ENCODE measurements at regions not wholly inside any gene's neighbourhood (a gene's known extent, or its start where the extent isn't known, plus 50 kb on each side); places are given as distances from the start of the nearest gene placed in this dataset.
"Not testable (repeated sequence)": the region's sequence is repeated elsewhere in the genome, so short reads cannot be mapped to it uniquely, and the experiment has no call there.

DNA sequence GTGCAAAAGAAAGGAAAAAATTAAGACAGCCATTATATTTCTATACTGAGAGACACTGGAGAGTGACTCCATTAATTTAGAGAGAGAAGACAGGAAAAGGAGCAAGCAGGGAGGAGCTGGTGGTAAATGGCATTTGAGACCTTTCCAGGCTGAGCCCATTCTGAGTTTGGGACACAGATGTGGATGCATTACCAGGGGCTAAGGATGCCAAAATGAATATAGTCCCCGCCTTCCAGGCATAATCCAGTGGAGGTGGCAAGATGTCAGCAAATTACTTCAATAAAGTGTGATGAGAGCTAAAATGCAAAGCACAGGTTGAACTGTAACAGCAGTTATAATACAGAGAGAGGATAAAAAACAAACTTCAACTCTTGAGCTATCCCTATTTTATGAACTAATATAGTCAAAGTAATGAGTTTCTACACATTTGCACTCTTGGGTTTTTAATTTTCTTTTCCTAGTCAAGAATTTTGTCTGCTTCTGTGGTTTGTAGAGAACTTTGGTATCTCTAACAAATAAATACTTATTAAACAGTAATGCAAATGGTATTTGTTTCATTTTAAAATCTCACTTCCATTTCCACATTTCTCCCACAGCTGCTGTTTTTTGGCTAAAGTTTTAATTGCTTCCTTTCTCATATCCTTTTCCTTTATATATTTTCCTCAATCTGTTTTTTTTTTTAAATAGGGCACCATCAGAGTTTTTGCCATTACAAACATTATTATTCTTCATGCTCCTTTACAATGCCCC is 228.2 kb upstream of the KCNK2 start:
- no peak overlapping the region for H3K4me3 ChIP-seq (ENCODE audit: low read length)
- DNase-seq (ENCODE audit: low read depth, low spot score), result no peak

DNA sequence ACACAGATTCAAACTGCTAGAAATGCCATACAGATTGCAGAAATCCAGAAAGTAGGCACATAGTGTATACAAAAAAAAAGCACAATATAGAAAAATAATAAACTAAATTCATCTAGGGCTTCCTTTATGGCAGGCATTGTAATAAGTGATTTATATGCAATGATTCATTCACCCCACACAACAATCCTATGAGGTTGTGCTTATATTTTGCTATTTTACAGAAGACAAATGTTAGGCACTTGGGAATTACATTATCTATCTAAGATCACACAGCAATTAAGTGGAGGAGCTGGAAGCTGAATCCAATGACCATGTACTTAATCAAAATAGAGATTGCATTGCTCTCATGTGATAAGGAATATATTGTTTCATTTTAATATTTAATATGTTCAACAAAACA is 225.7 kb upstream of the KCNK2 start:
- no peak for DNase-seq (ENCODE audit: low read depth, low spot score)
- H3K4me3 ChIP-seq (ENCODE audit: low read length), result no peak overlapping the region

DNA sequence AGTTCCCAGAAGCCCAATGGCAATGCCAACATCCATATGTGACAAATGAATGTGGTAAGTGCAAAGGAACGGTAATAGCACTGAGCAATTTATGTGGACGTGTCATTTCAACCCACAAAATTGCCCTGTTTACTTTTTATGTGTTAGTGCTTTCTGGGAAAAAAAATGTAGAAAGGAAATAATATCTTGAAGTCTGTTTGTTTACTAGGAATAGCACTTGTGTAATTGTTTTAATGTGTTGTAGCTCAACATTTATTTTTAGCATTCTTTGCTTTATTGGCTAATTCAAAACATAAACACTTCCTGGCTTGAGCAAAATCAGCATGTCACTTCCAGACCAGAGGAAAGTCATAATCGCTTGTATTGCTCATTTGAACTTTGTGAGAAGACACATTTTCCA is 224.8 kb upstream of the KCNK2 start:
- no peak for DNase-seq (ENCODE audit: low read depth, low spot score)
- no peak overlapping the region for H3K4me3 ChIP-seq (ENCODE audit: low read length)

DNA sequence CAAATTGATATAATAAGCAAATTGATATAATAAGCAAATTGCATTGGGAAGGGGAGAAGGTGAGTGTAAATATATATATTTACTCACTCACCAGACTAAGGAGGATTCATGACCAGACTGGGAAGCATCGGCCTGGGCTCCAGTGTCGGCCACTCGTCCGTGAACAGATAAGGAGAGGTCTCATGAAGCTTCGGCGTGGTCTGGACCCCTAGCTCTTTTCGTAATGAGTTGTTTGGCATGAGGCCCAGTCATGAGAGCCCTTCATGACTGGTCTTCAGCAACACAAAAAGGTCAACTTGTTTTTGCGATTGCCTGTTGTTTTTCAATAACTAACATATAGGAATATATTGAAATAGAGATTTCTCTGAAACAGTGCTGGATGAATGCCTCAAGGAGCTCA is 222.9 kb upstream of the KCNK2 start:
- H3K4me3 ChIP-seq (ENCODE audit: low read length), result no peak overlapping the region
- DNase-seq (ENCODE audit: low read depth, low spot score), result no peak

DNA sequence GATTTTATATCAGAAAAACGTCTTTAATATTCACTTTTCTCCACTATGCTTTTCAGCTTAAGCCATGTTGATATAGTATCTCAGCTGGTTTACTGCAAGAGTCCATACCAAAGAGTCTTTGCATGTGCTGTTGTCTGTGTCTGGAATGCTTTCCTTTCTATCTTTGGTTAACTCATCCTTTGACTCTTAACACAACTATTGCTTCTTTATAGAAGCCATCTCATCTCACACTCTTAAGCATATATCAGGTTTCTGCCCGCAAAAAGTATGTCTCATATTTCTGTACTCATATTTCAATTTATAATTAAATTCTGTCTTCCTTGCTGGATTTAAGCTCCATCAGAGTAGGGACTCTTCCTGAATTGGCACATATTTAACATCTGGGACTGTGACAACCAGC is 220.9 kb upstream of the KCNK2 start:
- H3K4me3 ChIP-seq (ENCODE audit: low read length), result no peak overlapping the region
- no peak for DNase-seq (ENCODE audit: low read depth, low spot score)

DNA sequence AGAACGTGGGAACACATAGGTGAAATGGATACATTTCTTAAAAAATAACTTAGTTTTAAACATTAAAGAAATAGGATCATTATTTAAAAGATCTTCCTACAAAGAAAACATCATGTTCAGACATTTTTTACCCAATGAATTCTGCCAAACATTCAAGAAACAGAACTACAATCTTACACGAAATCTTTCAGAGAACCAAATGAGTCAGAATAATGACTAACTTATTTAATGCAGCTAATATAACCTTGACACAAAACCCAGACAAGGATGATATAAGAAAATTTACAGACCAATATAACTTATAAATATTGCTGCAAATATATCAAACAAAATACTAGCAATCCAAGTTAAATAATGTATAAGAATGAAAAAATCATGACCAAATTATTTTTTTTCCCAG is 220.1 kb upstream of the KCNK2 start:
- no peak overlapping the region for H3K4me3 ChIP-seq (ENCODE audit: low read length)
- no peak for DNase-seq (ENCODE audit: low read depth, low spot score)

DNA sequence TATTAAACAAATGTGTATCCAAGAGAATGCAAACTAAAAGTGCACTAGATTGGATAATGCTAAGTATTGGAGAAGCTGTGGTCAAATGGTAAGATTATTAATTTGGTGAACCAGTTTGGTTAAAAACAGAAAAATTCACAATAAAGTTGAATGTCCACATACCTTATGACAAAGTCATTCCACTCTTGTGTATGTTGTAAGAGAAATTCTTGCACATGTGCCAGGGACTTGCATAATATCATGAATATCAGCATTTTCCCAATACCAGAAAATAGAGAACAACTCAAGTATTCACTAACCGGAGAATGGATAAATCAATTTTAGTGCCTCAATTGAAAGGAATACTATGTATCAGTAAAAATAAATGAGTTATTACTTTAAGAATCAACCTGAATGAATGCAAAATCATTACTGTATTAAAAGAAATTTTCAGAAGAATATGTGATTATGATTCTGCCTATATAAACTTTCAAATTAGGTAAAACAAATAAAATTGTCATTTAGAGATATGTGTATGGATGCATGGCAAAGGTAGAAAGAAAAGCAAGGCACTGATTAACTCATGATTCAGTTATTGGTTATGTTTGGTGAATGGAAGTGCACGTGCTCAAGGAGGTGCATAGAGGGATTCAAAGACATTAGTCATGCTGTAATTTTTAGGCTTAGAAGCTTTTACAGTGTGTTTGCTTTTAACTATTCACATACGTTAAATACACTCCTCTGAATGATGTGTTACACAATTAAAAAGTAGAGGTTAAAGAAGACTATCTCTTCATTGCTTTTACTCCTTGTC is 217.4 kb upstream of the KCNK2 start:
- DNase-seq (ENCODE audit: low read depth, low spot score), result no peak
- no peak overlapping the region for H3K4me3 ChIP-seq (ENCODE audit: low read length)

DNA sequence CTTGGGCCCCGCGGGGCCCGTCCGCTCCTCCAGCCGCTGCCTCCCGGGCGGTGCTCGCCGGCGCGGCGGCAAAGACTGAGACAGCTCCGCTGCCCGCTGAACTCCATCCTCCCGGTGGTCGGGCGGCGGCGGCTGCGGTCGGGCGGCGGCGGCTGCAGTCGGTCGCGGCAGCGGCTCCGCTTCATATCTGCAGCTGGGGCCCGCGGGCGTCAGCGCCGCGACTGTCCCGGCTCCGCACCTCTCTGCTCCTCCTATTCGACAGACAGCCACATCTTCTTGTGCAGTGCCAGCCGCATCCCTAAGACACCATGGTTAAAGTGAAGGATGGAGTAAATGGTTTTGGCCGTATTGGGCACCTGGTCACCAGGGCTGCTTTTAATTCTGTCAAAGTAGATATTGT is 212.1 kb upstream of the KCNK2 start:
- DNase-seq (ENCODE audit: low read depth, low spot score); H3K4me3 ChIP-seq (ENCODE audit: low read length): not testable (repeated sequence)

DNA sequence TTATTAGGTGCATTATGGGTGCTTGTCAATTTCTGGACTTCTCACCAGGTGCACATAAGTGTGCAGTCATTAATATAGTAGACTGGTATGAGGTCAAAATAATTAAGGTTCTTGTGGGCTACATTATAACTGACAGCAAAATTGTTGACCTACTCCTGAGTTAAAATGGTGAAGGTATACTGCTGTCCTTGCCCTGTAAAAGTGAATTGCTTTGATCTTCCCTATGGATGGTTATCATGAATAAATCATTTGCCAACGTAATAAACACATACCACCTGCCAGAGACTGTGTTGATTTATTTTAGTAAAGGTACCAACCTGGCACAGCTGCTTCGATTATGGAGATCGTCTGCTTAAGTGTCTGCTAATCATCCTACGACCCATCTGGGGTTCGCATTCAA is 201.6 kb upstream of the KCNK2 start:
- no peak overlapping the region for H3K4me3 ChIP-seq (ENCODE audit: low read length)
- no peak for DNase-seq (ENCODE audit: low read depth, low spot score)

DNA sequence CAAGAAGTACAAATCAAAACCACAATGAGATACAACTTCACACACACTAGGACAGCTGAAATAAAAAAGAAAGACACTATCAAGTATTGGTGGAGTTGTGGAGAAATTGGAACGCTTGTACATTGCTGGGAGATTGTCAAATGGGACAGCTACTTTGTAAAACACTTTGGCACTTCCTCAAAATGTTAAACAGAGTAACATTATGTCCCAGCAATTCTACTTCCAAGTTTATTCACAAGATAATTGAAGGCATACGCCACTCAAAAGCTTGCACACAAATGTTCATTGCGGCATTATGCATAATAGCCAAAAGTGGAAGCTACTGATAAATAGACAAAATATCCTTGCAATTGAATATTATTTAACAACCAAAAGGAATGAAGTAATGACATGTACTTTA is 199.9 kb upstream of the KCNK2 start:
- H3K4me3 ChIP-seq (ENCODE audit: low read length), result no peak overlapping the region
- DNase-seq (ENCODE audit: low read depth, low spot score), result no peak

DNA sequence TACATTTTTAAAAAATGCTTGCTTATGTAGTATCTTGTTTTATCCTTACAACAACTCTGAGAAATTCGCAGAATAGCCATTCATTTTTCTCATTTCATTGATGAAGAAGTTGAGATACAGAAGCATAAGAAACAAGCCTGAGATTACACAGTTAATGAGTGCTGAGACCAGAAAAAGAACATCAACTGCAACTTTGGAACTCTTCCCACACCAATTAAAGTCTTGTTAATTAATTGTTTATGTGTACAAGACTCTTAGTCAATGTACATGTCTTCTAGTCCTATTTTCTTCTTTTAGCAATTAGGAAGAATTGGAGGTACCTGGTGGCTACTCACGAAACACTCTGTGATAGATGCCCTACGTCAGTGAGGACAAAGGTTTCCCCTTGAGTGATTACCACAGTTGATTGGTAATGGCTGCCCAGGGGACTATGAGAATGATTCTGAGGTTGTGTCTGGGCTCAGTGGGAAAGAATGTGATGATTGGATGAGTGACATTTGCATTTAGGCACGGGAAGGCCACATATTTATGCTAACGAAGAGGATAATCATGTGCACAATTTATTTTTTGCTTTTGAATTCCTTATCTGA is 187.4 kb upstream of the KCNK2 start:
- H3K4me3 ChIP-seq (ENCODE audit: low read length), result no peak overlapping the region
- DNase-seq (ENCODE audit: low read depth, low spot score), result no peak

DNA sequence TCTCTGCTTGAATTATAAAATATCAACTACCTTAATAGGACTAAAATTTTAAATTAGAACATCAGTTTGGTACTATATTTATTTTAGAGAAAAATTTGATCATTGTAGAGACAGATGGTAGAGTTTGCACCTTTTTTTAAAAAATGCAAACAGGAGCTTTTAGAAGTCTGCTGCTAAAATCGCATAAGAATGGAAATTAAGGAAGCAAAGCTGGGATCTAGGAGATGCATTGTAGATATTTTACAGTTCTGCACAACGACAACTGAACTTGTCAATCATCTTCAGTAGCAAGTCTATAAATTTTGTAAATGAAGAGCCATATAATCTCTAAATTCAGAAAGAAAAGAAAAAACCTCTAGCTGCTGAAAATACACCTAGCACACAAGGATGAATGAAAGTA is 185.6 kb upstream of the KCNK2 start:
- H3K4me3 ChIP-seq (ENCODE audit: low read length), result no peak overlapping the region
- DNase-seq (ENCODE audit: low read depth, low spot score), result no peak

DNA sequence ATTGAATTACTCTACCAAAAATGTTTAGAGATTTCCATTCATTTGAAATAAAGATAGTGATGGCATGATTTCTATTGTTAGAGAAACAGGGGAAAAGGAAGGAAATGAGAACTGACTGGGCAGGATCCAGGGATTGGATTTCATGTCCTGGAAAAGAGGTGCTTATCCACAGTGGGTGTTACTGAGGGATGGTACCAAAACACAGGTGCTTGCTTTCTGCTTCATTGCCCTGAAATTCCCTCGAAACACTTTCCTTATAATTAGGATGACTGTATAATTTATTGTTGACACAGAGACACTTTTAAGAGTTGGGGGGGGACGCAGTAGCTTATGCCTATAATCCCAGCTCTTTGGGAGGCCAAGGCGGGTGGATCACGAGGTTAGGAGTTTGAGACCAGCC is 185.0 kb upstream of the KCNK2 start:
- no peak for DNase-seq (ENCODE audit: low read depth, low spot score)
- no peak overlapping the region for H3K4me3 ChIP-seq (ENCODE audit: low read length)

DNA sequence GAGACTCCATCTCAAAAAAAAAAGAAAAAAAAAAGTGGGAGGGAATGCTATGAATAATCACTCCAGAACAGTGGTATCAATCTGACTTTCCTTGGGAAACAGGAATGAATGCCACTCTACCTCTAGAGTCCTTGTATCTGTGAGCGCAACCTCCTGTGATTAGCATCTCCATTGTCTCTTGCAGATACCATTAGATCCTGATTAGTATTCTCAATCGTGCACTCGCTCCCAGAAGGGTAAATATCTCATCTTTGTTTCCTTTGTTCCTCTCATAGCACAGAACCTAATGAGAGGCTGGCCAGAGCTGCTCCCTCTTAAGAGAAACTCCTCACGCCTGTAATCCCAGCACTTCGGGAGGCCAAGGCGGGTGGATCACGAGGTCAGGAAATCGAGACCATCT is 184.4 kb upstream of the KCNK2 start:
- H3K4me3 ChIP-seq (ENCODE audit: low read length), result no peak overlapping the region
- DNase-seq (ENCODE audit: low read depth, low spot score), result no peak

DNA sequence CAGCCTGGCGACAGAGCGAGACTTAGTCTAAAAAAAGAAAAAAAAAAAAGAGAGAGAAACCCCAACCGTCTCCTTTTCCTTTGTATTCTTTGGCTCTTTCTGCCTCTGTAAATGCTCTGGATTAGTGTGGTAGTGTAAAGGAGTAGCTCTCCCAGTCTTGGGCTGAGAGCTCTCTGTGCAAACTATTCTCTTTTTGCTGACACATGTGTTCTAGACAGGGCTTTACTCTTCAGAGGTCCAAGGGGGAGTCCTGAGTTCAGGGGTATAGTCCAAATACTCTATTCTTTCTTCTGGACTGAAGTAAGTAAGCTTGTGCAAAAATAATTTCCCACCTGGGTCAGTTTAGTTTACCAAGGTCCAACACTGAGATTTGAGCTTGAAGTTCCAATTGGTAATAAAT is 183.8 kb upstream of the KCNK2 start:
- DNase-seq (ENCODE audit: low read depth, low spot score), result no peak
- H3K4me3 ChIP-seq (ENCODE audit: low read length), result no peak overlapping the region

DNA sequence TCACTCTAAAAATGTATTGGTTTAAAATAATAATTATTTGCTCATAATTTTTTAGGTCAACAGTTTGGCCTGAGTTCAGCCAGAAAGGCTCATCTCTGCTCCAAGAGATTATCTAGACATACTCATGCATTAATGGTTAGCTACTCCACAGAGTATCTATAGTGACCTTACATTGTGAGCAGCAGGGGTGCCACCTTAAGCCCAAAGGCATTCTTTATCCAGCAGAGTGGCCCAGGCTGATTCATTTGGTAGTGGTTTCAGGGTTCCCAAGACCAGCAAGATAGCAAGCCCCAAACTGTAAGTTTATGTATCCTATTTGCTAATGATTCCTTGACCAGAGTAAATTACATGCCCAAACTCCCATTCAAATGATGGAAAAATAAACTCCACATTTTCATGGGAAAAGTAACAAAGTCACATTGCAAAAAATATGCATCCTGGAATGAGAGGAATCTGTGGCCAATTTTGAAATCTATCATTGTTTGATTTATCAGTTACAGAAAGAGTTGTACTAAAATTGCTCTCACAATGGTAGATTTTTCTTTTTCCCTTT is 182.6 kb upstream of the KCNK2 start:
- DNase-seq (ENCODE audit: low read depth, low spot score), result no peak
- no peak overlapping the region for H3K4me3 ChIP-seq (ENCODE audit: low read length)

DNA sequence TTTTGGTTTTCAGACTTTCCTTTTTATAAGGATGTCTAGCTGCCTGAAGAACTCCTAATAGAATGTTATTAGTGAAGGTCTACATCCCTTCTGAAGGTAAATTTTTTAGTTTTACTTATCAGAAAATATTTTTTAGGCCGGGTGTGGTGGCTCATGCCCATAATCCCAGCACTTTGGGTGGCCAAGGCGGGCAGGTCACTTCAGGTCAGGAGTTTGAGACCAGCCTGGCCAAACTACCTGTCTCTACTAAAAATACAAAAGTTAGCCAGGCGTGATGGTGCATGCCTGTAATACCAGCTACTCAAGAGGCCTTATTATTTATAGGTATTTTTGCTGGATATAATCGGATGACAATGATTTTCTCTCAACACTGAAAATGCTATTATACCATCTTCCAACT is 181.9 kb upstream of the KCNK2 start:
- H3K4me3 ChIP-seq (ENCODE audit: low read length), result no peak overlapping the region
- DNase-seq (ENCODE audit: low read depth, low spot score), result no peak

DNA sequence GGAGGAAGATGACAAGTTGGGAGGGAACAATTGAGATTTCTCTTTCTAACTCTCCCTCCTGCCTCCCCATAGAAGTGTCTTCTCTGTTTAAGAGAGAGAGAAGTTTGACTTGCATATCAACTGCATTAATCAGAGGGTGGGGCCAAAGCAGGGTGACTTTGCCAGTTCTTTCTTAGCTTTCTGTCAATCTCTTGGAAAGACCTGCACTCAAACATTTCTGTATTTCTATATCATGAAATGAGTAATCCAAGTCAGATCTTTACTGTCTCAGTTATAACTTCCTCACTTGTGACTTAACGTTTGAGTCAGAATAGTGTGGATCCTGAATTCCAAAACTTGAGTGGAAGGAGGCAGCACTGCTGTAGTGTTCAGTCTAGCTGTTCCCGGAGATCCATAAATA is 180.8 kb upstream of the KCNK2 start:
- DNase-seq (ENCODE audit: low read depth, low spot score), result no peak
- no peak overlapping the region for H3K4me3 ChIP-seq (ENCODE audit: low read length)

DNA sequence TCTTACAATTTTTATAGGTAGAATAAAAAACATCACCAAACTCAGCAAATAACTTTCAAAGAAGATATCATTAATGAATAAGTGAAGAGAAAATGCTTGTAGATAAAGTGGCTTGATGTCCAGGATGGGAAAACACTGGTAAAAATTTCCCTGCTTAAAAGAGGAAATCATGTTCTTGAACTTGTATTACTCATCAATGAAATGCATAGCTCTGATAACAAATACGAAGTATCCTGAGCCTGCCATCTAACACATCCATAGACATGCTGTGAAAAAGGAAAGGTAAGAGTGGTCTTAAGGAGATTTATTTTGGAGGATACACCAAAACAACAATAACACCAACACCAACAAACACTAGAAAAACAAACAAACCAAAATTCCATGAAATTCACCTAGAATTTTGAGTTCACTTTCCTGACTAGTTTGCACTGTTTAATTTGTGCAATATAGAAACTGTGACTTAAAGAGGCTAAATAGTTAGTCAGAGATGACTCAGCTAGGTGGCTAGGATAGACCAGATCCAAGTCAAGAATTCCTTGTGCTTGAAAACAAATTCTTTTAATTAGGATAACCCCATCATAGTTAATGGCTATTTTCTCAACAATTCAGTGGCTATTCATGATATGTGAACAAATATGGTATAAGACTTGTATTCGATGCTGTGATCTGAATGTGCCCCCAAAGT is 179.8 kb upstream of the KCNK2 start:
- DNase-seq (ENCODE audit: low read depth, low spot score), result no peak
- H3K4me3 ChIP-seq (ENCODE audit: low read length), result no peak overlapping the region

DNA sequence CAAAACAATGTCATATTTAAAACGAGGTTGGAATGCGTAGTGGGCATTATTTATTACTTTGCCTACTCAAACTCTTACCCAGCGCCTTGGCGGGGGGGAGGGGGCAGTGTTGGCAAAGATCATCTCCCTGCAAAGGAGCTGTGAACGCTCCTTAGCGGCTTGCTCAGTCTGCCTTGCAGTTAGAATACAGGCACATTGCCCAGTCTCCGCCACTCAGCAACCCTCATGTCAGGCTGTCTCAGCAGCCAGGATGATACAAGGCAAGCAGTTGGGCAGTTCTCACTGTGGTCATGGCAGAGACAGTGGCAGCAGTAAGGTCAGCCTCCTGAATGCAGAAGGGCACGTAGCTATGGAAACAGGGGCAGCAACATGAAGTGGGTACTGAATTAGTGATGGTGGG is 170.4 kb upstream of the KCNK2 start:
- DNase-seq (ENCODE audit: low read depth, low spot score), result no peak
- H3K4me3 ChIP-seq (ENCODE audit: low read length), result no peak overlapping the region

Data from Jurkat, Clone E6-1 (cell line).